Neuronal stem cell (in vitro differentiated cells): ENCODE measurements at regions not wholly inside any gene's neighbourhood (a gene's known extent, or its start where the extent isn't known, plus 50 kb on each side); places are given as distances from the start of the nearest gene placed in this dataset.

Experiments used
- DNase-seq: peaks from one replicate; pipeline ENCODE4 v3.0.0-alpha.2; 2013; ENCODE audit warnings: low spot score
- H2AFZ ChIP-seq: one replicate; pipeline ENCODE4 v1.6.1; 2013; ENCODE audit warnings: mild to moderate bottlenecking, low read length, inconsistent platforms
- H2AK5ac ChIP-seq: 2 replicates; pipeline ENCODE4 v1.6.1; 2013; ENCODE audit warnings: low read depth, mild to moderate bottlenecking, inconsistent platforms, low read length, moderate library complexity, mixed read lengths
- H2BK120ac ChIP-seq: 2 replicates; pipeline ENCODE4 v1.6.1; 2013; ENCODE audit warnings: low read depth, mild to moderate bottlenecking, inconsistent platforms, low read length, moderate library complexity, mixed read lengths
- H2BK12ac ChIP-seq: one replicate; pipeline ENCODE4 v1.6.1; 2013; ENCODE audit warnings: low read length, inconsistent platforms
- H2BK15ac ChIP-seq: 2 replicates; pipeline ENCODE4 v1.6.1; 2013; ENCODE audit warnings: mild to moderate bottlenecking, low read length, inconsistent platforms, mixed read lengths
- H2BK5ac ChIP-seq: one replicate; pipeline ENCODE4 v1.6.1; 2013; ENCODE audit warnings: inconsistent platforms, mild to moderate bottlenecking, low read length, moderate library complexity
- H3K14ac ChIP-seq: one replicate; pipeline ENCODE4 v1.6.1; 2013; ENCODE audit warnings: low read length, inconsistent platforms
- H3K18ac ChIP-seq: 2 replicates; pipeline ENCODE4 v1.6.1; 2013; ENCODE audit warnings: low read length, inconsistent platforms
- H3K23ac ChIP-seq: 2 replicates; pipeline ENCODE4 v1.6.1; 2013; ENCODE audit warnings: low read depth, mild to moderate bottlenecking, mixed read lengths, low read length, inconsistent platforms; ENCODE audit not compliant: poor library complexity
- H3K27ac ChIP-seq: replicated peaks from 3 replicates; pipeline ENCODE4 v1.5.1; 2013; ENCODE audit warnings: low read length, inconsistent platforms
- H3K27me3 ChIP-seq, 3 experiments: 2 replicates each; pipeline ENCODE4 v1.6.1; 2013; ENCODE audit warnings: low read length in 3 of 3, mild to moderate bottlenecking in 2 of 3, inconsistent platforms in 1 of 3, low read depth in 1 of 3, mixed read lengths in 1 of 3, moderate library complexity in 1 of 3; ENCODE audit not compliant: control insufficient read depth in 3 of 3, insufficient read depth in 3 of 3
- H3K36me3 ChIP-seq, 2 donors: replicated peaks in 1 of 2; 2 replicates each; pipeline ENCODE4 v1.6.1; 2013; ENCODE audit warnings: low read length in 2 of 2; ENCODE audit not compliant: control insufficient read depth in 2 of 2, insufficient read depth in 2 of 2
- H3K4ac ChIP-seq: 2 replicates; pipeline ENCODE4 v1.6.1; 2013; ENCODE audit warnings: inconsistent platforms, mild to moderate bottlenecking, low read length, moderate library complexity
- H3K4me1 ChIP-seq, 2 donors: 1 replicate in 1 of 2; 2 replicates in 1 of 2; pipeline ENCODE4 v1.6.1; 2013; ENCODE audit warnings: low read length in 2 of 2, low read depth in 1 of 2; ENCODE audit not compliant: control insufficient read depth in 2 of 2, insufficient read depth in 1 of 2
- H3K4me2 ChIP-seq: one replicate; pipeline ENCODE4 v1.6.1; 2013; ENCODE audit warnings: mild to moderate bottlenecking, low read length, inconsistent platforms; ENCODE audit not compliant: insufficient read depth, poor library complexity, severe bottlenecking
- H3K4me3 ChIP-seq, 2 donors: 2 replicates each; pipeline ENCODE4 v1.5.1; 2013; ENCODE audit warnings: low read length in 2 of 2, mild to moderate bottlenecking in 2 of 2, inconsistent platforms in 1 of 2, moderate library complexity in 1 of 2
- H3K79me1 ChIP-seq: one replicate; pipeline ENCODE4 v1.6.1; 2013; ENCODE audit warnings: low read depth, mild to moderate bottlenecking, inconsistent platforms, low read length, moderate library complexity
- H3K9ac ChIP-seq: one replicate; pipeline ENCODE4 v1.6.1; 2013; ENCODE audit warnings: mild to moderate bottlenecking, low read depth, low read length, inconsistent platforms; ENCODE audit not compliant: poor library complexity
- H3K9me3 ChIP-seq, 2 donors: replicated peaks in 1 of 2; 2 replicates each; pipeline versions ENCODE3 to v1.6.1; 2013; ENCODE audit warnings: low read length in 2 of 2, mild to moderate bottlenecking in 2 of 2, inconsistent platforms in 1 of 2, low read depth in 1 of 2, mixed read lengths in 1 of 2, moderate library complexity in 1 of 2; ENCODE audit not compliant: control insufficient read depth in 2 of 2, insufficient read depth in 1 of 2
- H4K8ac ChIP-seq: one replicate; pipeline ENCODE4 v1.6.1; 2013; ENCODE audit warnings: low read depth, mild to moderate bottlenecking, inconsistent platforms, low read length, moderate library complexity
- H4K91ac ChIP-seq: one replicate; pipeline ENCODE4 v1.6.1; 2013; ENCODE audit warnings: low read length, low read depth, mild to moderate bottlenecking, inconsistent platforms; ENCODE audit not compliant: poor library complexity
- WGBS, 2 donors: extraction: QIAGEN DNeasy Blood & Tissue Kit; methylation state at CpG; one replicate each; pipeline ENCODE4 v1.1.7; 2013; ENCODE audit warnings: missing lambda C conversion rate in 2 of 2, mixed read lengths in 1 of 2; ENCODE audit not compliant: insufficient read length in 2 of 2, insufficient replicate concordance in 1 of 2; ENCODE audit errors: extremely low coverage in 2 of 2; 5-methylcytosine and 5-hydroxymethylcytosine counted together

GRCh38 chr2:225916692-225917091 is 517.2 kb downstream of the NYAP2 start:
- Histone ChIP-seq H3K9me3 (no peaks in the 10 kb centered on the region), H2AK5ac (no peak overlapping the region), H3K18ac (no peak overlapping the region), H4K91ac (no peak overlapping the region), H3K14ac (no peak overlapping the region), H2BK12ac (no peak overlapping the region), H2AFZ (no peak overlapping the region), H3K23ac (no peak overlapping the region), H3K9ac (no peak overlapping the region), H4K8ac (no peak overlapping the region), H2BK15ac (no peak overlapping the region), H2BK120ac (no peak overlapping the region), H3K36me3 (no peaks in the 10 kb centered on the region), H3K4me1 (peaks cover 0 to 2% of the 10 kb centered on the region in 2 donors), H3K27ac (no peak overlapping the region), H2BK5ac (no peak overlapping the region), H3K27me3 (no peaks in the 10 kb centered on the region), H3K4me3 (no peak overlapping the region), H3K79me1 (no peaks in the 10 kb centered on the region), H3K4me2 (no peak overlapping the region), H3K4ac (no peak overlapping the region)
- no peak for DNase-seq
- no CpG with 5 or more reads among the region's 2 CpGs for WGBS, 2 donors

- H4K91ac ChIP-seq: no peak overlapping the region
- WGBS, 2 donors: no CpG with 5 or more reads among the region's 6 CpGs
- no peak overlapping the region for H3K4me3 ChIP-seq
These were observed 511.5 kb downstream of the NYAP2 start for GRCh38 chr2:225911019-225911418.

GRCh38 chr2:225895126-225895525 is 495.6 kb downstream of the NYAP2 start:
- H2BK12ac ChIP-seq: no peak overlapping the region
- no peak for DNase-seq
- no peak overlapping the region for H2AK5ac ChIP-seq
- H4K91ac ChIP-seq: no peak overlapping the region
- no peak overlapping the region for H3K4ac ChIP-seq
- no peak overlapping the region for H3K27ac ChIP-seq
- H3K9me3 ChIP-seq: peaks cover 0 to 4% of the 10 kb centered on the region in 2 donors
- H3K27me3 ChIP-seq: no peaks in the 10 kb centered on the region
- H2BK5ac ChIP-seq: no peak overlapping the region
- H3K79me1 ChIP-seq: no peaks in the 10 kb centered on the region
- no peak overlapping the region for H4K8ac ChIP-seq
- no peak overlapping the region for H2BK15ac ChIP-seq
- no CpG with 5 or more reads among the region's 1 CpG for WGBS, 2 donors
- H3K4me2 ChIP-seq: no peak overlapping the region
- H2BK120ac ChIP-seq: no peak overlapping the region
- peaks cover 0 to 10% of the 10 kb centered on the region in 2 donors for H3K4me1 ChIP-seq
- H3K4me3 ChIP-seq: no peak overlapping the region
- H3K14ac ChIP-seq: no peak overlapping the region
- peak overlapping the region; percentile 1 for H2AFZ ChIP-seq
- H3K18ac ChIP-seq: no peak overlapping the region
- no peak overlapping the region for H3K23ac ChIP-seq
- H3K9ac ChIP-seq: no peak overlapping the region
- no peaks in the 10 kb centered on the region for H3K36me3 ChIP-seq

More at GRCh38 chr2:225911019-225911418, 511.5 kb downstream of the NYAP2 start:
- Histone ChIP-seq H2BK12ac (no peak overlapping the region), H3K36me3 (no peaks in the 10 kb centered on the region), H3K18ac (no peak overlapping the region), H2AK5ac (no peak overlapping the region), H3K9me3 (no peaks in the 10 kb centered on the region), H4K8ac (no peak overlapping the region), H3K27me3 (no peaks in the 10 kb centered on the region), H3K79me1 (no peaks in the 10 kb centered on the region), H2BK15ac (no peak overlapping the region), H3K4me2 (no peak overlapping the region), H3K4me1 (peaks cover 0 to 2% of the 10 kb centered on the region in 2 donors), H3K9ac (no peak overlapping the region), H2BK120ac (no peak overlapping the region), H3K23ac (no peak overlapping the region), H3K4ac (no peak overlapping the region), H3K14ac (no peak overlapping the region), H3K27ac (no peak overlapping the region), H2AFZ (no peak overlapping the region), H2BK5ac (no peak overlapping the region)
- no peak for DNase-seq

- H3K23ac ChIP-seq: no peak overlapping the region
- no peaks in the 10 kb centered on the region for H3K27me3 ChIP-seq
- H4K91ac ChIP-seq: no peak overlapping the region
- no peak for DNase-seq
- H3K18ac ChIP-seq: no peak overlapping the region
- H3K4ac ChIP-seq: no peak overlapping the region
- H2AFZ ChIP-seq: peak overlapping the region; percentile 1
- peaks cover 0 to 4% of the 10 kb centered on the region in 2 donors for H3K9me3 ChIP-seq
- no peak overlapping the region for H2BK15ac ChIP-seq
- no peak overlapping the region for H2BK12ac ChIP-seq
- H2AK5ac ChIP-seq: no peak overlapping the region
- no peak overlapping the region for H3K9ac ChIP-seq
- H2BK120ac ChIP-seq: no peak overlapping the region
- peaks cover 0 to 10% of the 10 kb centered on the region in 2 donors for H3K4me1 ChIP-seq
- H2BK5ac ChIP-seq: no peak overlapping the region
- H4K8ac ChIP-seq: no peak overlapping the region
- no peak overlapping the region for H3K14ac ChIP-seq
- H3K79me1 ChIP-seq: no peaks in the 10 kb centered on the region
- no peak overlapping the region for H3K27ac ChIP-seq
- H3K4me2 ChIP-seq: no peak overlapping the region
- WGBS, 2 donors: no CpG with 5 or more reads among the region's 4 CpGs
- no peak overlapping the region for H3K4me3 ChIP-seq
- H3K36me3 ChIP-seq: no peaks in the 10 kb centered on the region
These were observed 494.9 kb downstream of the NYAP2 start for GRCh38 chr2:225894236-225894980.
